ENCODE measurements at regions not wholly inside any gene's neighbourhood (a gene's known extent, or its start where the extent isn't known, plus 50 kb on each side); places are given as distances from the start of the nearest gene placed in this dataset.

- TF ChIP-seq FOXA1 (IDR thresholded peaks at IDR 0.05) (no peak), CTBP1 (IDR thresholded peaks at IDR 0.05; ENCODE audit: borderline replicate concordance) (no peak), BHLHE40 (IDR thresholded peaks at IDR 0.05; ENCODE audit: borderline replicate concordance) (no peak), FOXM1 (IDR thresholded peaks at IDR 0.05; ENCODE audit: borderline replicate concordance) (no peak), L3MBTL2 (conservative IDR thresholded peaks at IDR 0.05) (no peak), SUZ12 (IDR thresholded peaks at IDR 0.05) (no peak), ARNT (IDR thresholded peaks at IDR 0.05) (no peak), SP1 (IDR thresholded peaks at IDR 0.05) (no peak), HDGF (IDR thresholded peaks at IDR 0.05; ENCODE audit: borderline replicate concordance) (no peak), LEF1 (IDR thresholded peaks at IDR 0.05; ENCODE audit: borderline replicate concordance) (no peak), ELF4 (IDR thresholded peaks at IDR 0.05) (no peak)
- TF ChIP-seq, protein P1, sequence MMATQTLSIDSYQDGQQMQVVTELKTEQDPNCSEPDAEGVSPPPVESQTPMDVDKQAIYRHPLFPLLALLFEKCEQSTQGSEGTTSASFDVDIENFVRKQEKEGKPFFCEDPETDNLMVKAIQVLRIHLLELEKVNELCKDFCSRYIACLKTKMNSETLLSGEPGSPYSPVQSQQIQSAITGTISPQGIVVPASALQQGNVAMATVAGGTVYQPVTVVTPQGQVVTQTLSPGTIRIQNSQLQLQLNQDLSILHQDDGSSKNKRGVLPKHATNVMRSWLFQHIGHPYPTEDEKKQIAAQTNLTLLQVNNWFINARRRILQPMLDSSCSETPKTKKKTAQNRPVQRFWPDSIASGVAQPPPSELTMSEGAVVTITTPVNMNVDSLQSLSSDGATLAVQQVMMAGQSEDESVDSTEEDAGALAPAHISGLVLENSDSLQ (IDR thresholded peaks at IDR 0.05) = no peak
Measured at GRCh38 chr6:126539022-126539421, 199.1 kb downstream of the CENPW start.

All from HEK293T (cell line).